H1 (cell line): ENCODE measurements at regions not wholly inside any gene's neighbourhood (a gene's known extent, or its start where the extent isn't known, plus 50 kb on each side); places are given as distances from the start of the nearest gene placed in this dataset.

Experiments used
- CTCF ChIA-PET: fragments of 300-600 bp; sonication (Branson Sonifier 250); formaldehyde crosslinking; loops from one replicate; lab custom pipeline; 2021; ENCODE audit not compliant: partially characterized antibody; lab: Charles Lee
- POLR2A ChIA-PET: fragments of 300-600 bp; sonication (Branson Sonifier 250); formaldehyde crosslinking; loops from one replicate; lab custom pipeline; 2021; ENCODE audit warnings: inconsistent platforms; ENCODE audit not compliant: partially characterized antibody; lab: Charles Lee
- DNase-seq, 2 experiments: peaks; one replicate each; pipeline versions ENCODE4 v3.0.0 to v3.0.0-alpha.2; 2010 to 2022; ENCODE audit warnings: low spot score in 2 of 2, low read depth in 1 of 2, mixed read lengths in 1 of 2
- FAIRE-seq: peaks from 2 replicates; lab custom pipeline; 2011; peaks lifted over from hg19 to GRCh38; lab: Jason Lieb, UNC
- H2AFZ ChIP-seq: 2 replicates; pipeline ENCODE4 v1.8.1; 2012; ENCODE audit warnings: low read length, inconsistent platforms
- H2AK5ac ChIP-seq: 2 replicates; pipeline ENCODE4 v1.6.1; 2013; ENCODE audit warnings: low read depth, low read length
- H2BK120ac ChIP-seq: replicated peaks from 2 replicates; pipeline ENCODE3; 2013; ENCODE audit warnings: low read depth, low read length, inconsistent platforms
- H2BK12ac ChIP-seq: 2 replicates; pipeline ENCODE4 v1.6.1; 2013; ENCODE audit warnings: low read depth, low read length
- H2BK15ac ChIP-seq: 2 replicates; pipeline ENCODE4 v1.6.1; 2013; ENCODE audit warnings: low read length
- H2BK20ac ChIP-seq: 2 replicates; pipeline ENCODE4 v1.6.1; 2013; ENCODE audit warnings: low read length
- H2BK5ac ChIP-seq: 2 replicates; pipeline ENCODE4 v1.6.1; 2013; ENCODE audit warnings: low read depth, low read length
- H3K14ac ChIP-seq: 2 replicates; pipeline ENCODE4 v1.6.1; 2013; ENCODE audit warnings: inconsistent platforms; ENCODE audit not compliant: insufficient read length
- H3K18ac ChIP-seq: 2 replicates; pipeline ENCODE4 v1.6.1; 2013; ENCODE audit warnings: low read length; ENCODE audit errors: extremely low read depth
- H3K23ac ChIP-seq: 2 replicates; pipeline ENCODE4 v1.6.1; 2013; ENCODE audit warnings: inconsistent platforms; ENCODE audit not compliant: insufficient read length
- H3K23me2 ChIP-seq: 2 replicates; pipeline ENCODE4 v1.6.1; 2013; ENCODE audit warnings: low read depth, low read length
- H3K27ac ChIP-seq: 2 replicates; pipeline ENCODE4 v1.6.1; 2011; ENCODE audit warnings: low read depth, low read length, inconsistent platforms
- H3K27me3 ChIP-seq, 4 experiments: replicated peaks in 1 of 4; 1 replicate in 1 of 4; 2 replicates in 3 of 4; pipeline versions ENCODE4 v1.6.1 to v1.8.1; 2011 to 2013; ENCODE audit warnings: low read length in 3 of 4, mild to moderate bottlenecking in 3 of 4, inconsistent platforms in 2 of 4, mixed read lengths in 2 of 4, moderate library complexity in 1 of 4; ENCODE audit not compliant: control insufficient read depth in 3 of 4, insufficient read depth in 3 of 4; ENCODE audit errors: extremely low read depth in 1 of 4
- H3K36me3 ChIP-seq, 4 experiments: 2 replicates each; pipeline versions ENCODE4 v1.6.1 to v1.8.1; 2011 to 2013; ENCODE audit warnings: mild to moderate bottlenecking in 4 of 4, low read length in 3 of 4, moderate library complexity in 2 of 4, control low read depth in 1 of 4, inconsistent platforms in 1 of 4; ENCODE audit not compliant: insufficient read depth in 4 of 4, control insufficient read depth in 2 of 4
- H3K4ac ChIP-seq: replicated peaks from 2 replicates; pipeline ENCODE3; 2013; ENCODE audit warnings: low read length, low read depth, mixed read lengths, inconsistent platforms; ENCODE audit not compliant: insufficient read length
- H3K4me1 ChIP-seq, 4 experiments: replicated peaks in 1 of 4; 1 replicate in 1 of 4; 2 replicates in 3 of 4; pipeline versions ENCODE4 v1.6.1 to v1.8.1; 2011 to 2013; ENCODE audit warnings: low read length in 3 of 4, inconsistent platforms in 2 of 4, mixed read lengths in 1 of 4; ENCODE audit not compliant: insufficient read depth in 4 of 4, control insufficient read depth in 3 of 4
- H3K4me2 ChIP-seq, 2 experiments: 2 replicates each; pipeline versions ENCODE4 v1.6.1 to v1.8.1; 2011 to 2013; ENCODE audit warnings: low read depth in 2 of 2, low read length in 2 of 2, control low read depth in 1 of 2, inconsistent platforms in 1 of 2, mild to moderate bottlenecking in 1 of 2; ENCODE audit not compliant: insufficient read depth in 1 of 2
- H3K4me3 ChIP-seq, 4 experiments: fragments of 200-600, 300-600 bp in 1 of 4; sonication (generic), shearing (Covaris generic), sonication (Bioruptor Twin) in 1 of 4; 2 replicates each; pipeline versions ENCODE4 v1.5.1 to v1.8.1; 2011 to 2016; ENCODE audit warnings: low read length in 4 of 4, low read depth in 3 of 4, control low read depth in 2 of 4, inconsistent platforms in 2 of 4, mild to moderate bottlenecking in 2 of 4, mixed read lengths in 1 of 4, moderate library complexity in 1 of 4; ENCODE audit not compliant: insufficient read depth in 2 of 4; ENCODE audit errors: extremely low read depth in 1 of 4
- H3K56ac ChIP-seq: replicated peaks from 2 replicates; pipeline ENCODE3; 2013; ENCODE audit warnings: low read depth, mild to moderate bottlenecking, mixed read lengths, low read length, inconsistent platforms; ENCODE audit not compliant: insufficient read length
- H3K79me1 ChIP-seq: 2 replicates; pipeline ENCODE4 v1.6.1; 2013; ENCODE audit warnings: low read depth, low read length, control low read depth
- H3K79me2 ChIP-seq, 2 experiments: 2 replicates each; pipeline versions ENCODE4 v1.6.1 to v1.8.1; 2012 to 2013; ENCODE audit warnings: low read length in 2 of 2, mild to moderate bottlenecking in 2 of 2, inconsistent platforms in 1 of 2; ENCODE audit not compliant: insufficient read depth in 2 of 2, control insufficient read depth in 1 of 2
- H3K9ac ChIP-seq, 4 experiments: replicated peaks in 1 of 4; 1 replicate in 1 of 4; 2 replicates in 3 of 4; pipeline versions ENCODE4 v1.6.1 to v1.8.1; 2011 to 2013; ENCODE audit warnings: low read depth in 3 of 4, low read length in 3 of 4, control low read depth in 2 of 4, mild to moderate bottlenecking in 2 of 4, moderate library complexity in 2 of 4, inconsistent platforms in 1 of 4; ENCODE audit errors: extremely low read depth in 1 of 4
- H3K9me3 ChIP-seq, 2 experiments: 2 replicates each; pipeline versions ENCODE4 v1.6.1 to v1.8.1; 2012 to 2013; ENCODE audit warnings: mild to moderate bottlenecking in 2 of 2, moderate library complexity in 2 of 2, control low read depth in 1 of 2, inconsistent platforms in 1 of 2, low read depth in 1 of 2, low read length in 1 of 2, mixed read lengths in 1 of 2; ENCODE audit not compliant: insufficient read depth in 2 of 2
- H4K20me1 ChIP-seq, 2 experiments: replicated peaks in 1 of 2; 2 replicates each; pipeline versions ENCODE3 to v1.8.1; 2011 to 2013; ENCODE audit warnings: inconsistent platforms in 2 of 2, low read length in 2 of 2, mild to moderate bottlenecking in 1 of 2; ENCODE audit not compliant: insufficient read depth in 2 of 2, control insufficient read depth in 1 of 2
- H4K5ac ChIP-seq: 2 replicates; pipeline ENCODE4 v1.6.1; 2013; ENCODE audit warnings: low read length, low read depth, mixed read lengths, inconsistent platforms; ENCODE audit not compliant: insufficient read length
- H4K8ac ChIP-seq: 2 replicates; pipeline ENCODE4 v1.8.0; 2013; ENCODE audit warnings: mild to moderate bottlenecking, moderate library complexity, low read length, inconsistent platforms; ENCODE audit not compliant: insufficient read depth; ENCODE audit errors: extremely low read depth
- H4K91ac ChIP-seq: replicated peaks from 2 replicates; pipeline ENCODE3; 2013; ENCODE audit warnings: low read length, mixed read lengths, inconsistent platforms; ENCODE audit not compliant: insufficient read length
- CBX8 ChIP-seq: fragments of 300-800, 300-1000 bp; sonication (generic); IDR thresholded peaks from 2 replicates; pipeline ENCODE4 v1.7.1; 2016; ENCODE audit warnings: low read depth, low read length, borderline replicate concordance
- SUZ12 ChIP-seq: fragments of 200-600 bp; sonication (generic); IDR thresholded peaks from 2 replicates; pipeline ENCODE4 v1.6.1; 2012; ENCODE audit warnings: mild to moderate bottlenecking, inconsistent platforms, low read length, moderate library complexity, mixed read lengths
- WGBS, 2 experiments: shearing (Covaris generic) in 1 of 2; methylation state at CpG; one replicate each; pipeline versions ENCODE4 v1.1.6 to v1.1.7; 2013 to 2015; ENCODE audit warnings: low lambda C conversion rate in 2 of 2, mixed read lengths in 2 of 2, inconsistent platforms in 1 of 2, low coverage in 1 of 2, missing lambda C conversion rate in 1 of 2; ENCODE audit not compliant: insufficient replicate concordance in 2 of 2, insufficient coverage in 1 of 2, insufficient read length in 1 of 2; ENCODE audit errors: extremely low coverage in 1 of 2, missing lambda C conversion rate in 1 of 2; 5-methylcytosine and 5-hydroxymethylcytosine counted together

- Histone ChIP-seq H3K23me2 (no peaks in the 10 kb centered on the region), H2BK120ac (no peak overlapping the region), H4K5ac (no peak overlapping the region), H3K9me3 (no peaks in the 10 kb centered on the region), H2BK20ac (no peak overlapping the region), H3K9ac (no peak overlapping the region), H3K4me3 (no peak overlapping the region), H4K20me1 (no peaks in the 10 kb centered on the region)
- 94% methylated on average over 2 of the region's 2 CpGs; no CpG with 5 or more reads in 1 of the 2 experiments for WGBS, 2 experiments
- TF ChIP-seq CBX8 (no peak), SUZ12 (no peak)
- TF ChIP-seq, all 59 proteins: peak for 0
- Histone ChIP-seq H4K8ac (no peak overlapping the region), H2AK5ac (no peak overlapping the region), H3K36me3 (no peaks in the 10 kb centered on the region), H3K56ac (no peak overlapping the region), H2BK5ac (no peak overlapping the region), H3K79me1 (no peaks in the 10 kb centered on the region), H2BK12ac (no peak overlapping the region), H2AFZ (no peak overlapping the region), H3K23ac (no peak overlapping the region), H3K27me3 (no peaks in the 10 kb centered on the region), H2BK15ac (no peak overlapping the region), H3K18ac (no peak overlapping the region), H3K4me1 (no peaks in the 10 kb centered on the region), H3K27ac (no peak overlapping the region), H4K91ac (no peak overlapping the region), H3K79me2 (no peaks in the 10 kb centered on the region), H3K4me2 (no peak overlapping the region), H3K14ac (no peak overlapping the region), H3K4ac (no peak overlapping the region)
- DNase-seq (no peak), FAIRE-seq (no peak)
- ChIA-PET CTCF (interaction anchor here (1.2 kb wide), 1 partner anchor 34 kb away, joined by 3 read pairs; no protein-coding TSS in a partner anchor), POLR2A (no interaction called here)
These were observed 809.4 kb upstream of the MIR17HG start for GRCh38 chr13:90538063-90538462.
